ENCODE measurements at regions not wholly inside any gene's neighbourhood (a gene's known extent, or its start where the extent isn't known, plus 50 kb on each side); places are given as distances from the start of the nearest gene placed in this dataset.

DNA sequence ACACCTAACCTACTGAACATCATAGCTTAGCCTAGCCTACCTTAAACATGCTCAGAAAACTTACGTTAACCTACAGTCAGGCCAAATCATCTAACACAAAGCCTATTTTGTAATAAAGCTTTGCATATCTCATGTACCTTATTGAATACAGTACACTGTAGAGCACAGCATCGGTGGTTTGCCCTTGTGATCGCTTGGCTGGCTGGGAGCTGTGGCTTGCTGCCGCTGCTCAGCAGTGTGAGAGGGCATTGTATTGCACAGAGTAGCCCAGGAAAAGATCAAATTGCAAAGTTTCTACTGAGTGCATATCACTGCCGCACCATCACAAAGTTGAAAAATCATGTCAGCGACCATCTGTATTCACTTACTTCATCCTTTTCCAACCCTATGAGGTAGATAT lies 62.3 kb upstream of the NCK2 start:
- no CpG with 5 or more reads among the region's 6 CpGs for WGBS, 2 experiments (ENCODE audit: extremely low coverage in 2 of 2, insufficient read length in 1 of 2)
- Histone ChIP-seq H2BK120ac (ENCODE audit: low read depth, low read length) (no peak overlapping the region), H3K4me2 (ENCODE audit: low read depth, low read length) (no peak overlapping the region), H3K56ac (ENCODE audit: extremely low read depth, insufficient read depth, low read length) (no peak overlapping the region), H3K14ac (replicated peaks; ENCODE audit: low read depth, low read length) (no peak overlapping the region), H4K20me1 (ENCODE audit: insufficient read depth, low read length) (no peaks in the 10 kb centered on the region), H3K9me1 (ENCODE audit: insufficient read depth, low read length) (no peaks in the 10 kb centered on the region), H4K8ac (ENCODE audit: low read depth in 2 of 2, low read length in 2 of 2) (no peak overlapping the region), H3K4me3 (ENCODE audit: insufficient read depth, low read depth, low read length) (no peak overlapping the region), H4K91ac (ENCODE audit: insufficient read depth, low read depth, low read length) (no peak overlapping the region), H3K27me3 (ENCODE audit: control insufficient read depth, insufficient read depth, low read length) (peaks cover 20% of the 10 kb centered on the region), H2AK5ac (ENCODE audit: low read depth, low read length) (no peak overlapping the region), H2BK5ac (ENCODE audit: low read depth, low read length, poor library complexity, severe bottlenecking) (no peak overlapping the region), H2AFZ (replicated peaks; ENCODE audit: low read length, poor library complexity) (no peak overlapping the region), H3K79me1 (ENCODE audit: low read depth in 1 of 2, low read length in 2 of 2) (no peaks in the 10 kb centered on the region), H3K4ac (ENCODE audit: low read depth, low read length) (no peak overlapping the region), H2AK9ac (replicated peaks; ENCODE audit: low read depth, low read length, poor library complexity) (no peak overlapping the region), H3K4me1 (ENCODE audit: control insufficient read depth, insufficient read depth, low read length) (no peaks in the 10 kb centered on the region), H3K9me3 (ENCODE audit: control insufficient read depth, insufficient read depth, low read length) (no peaks in the 10 kb centered on the region), H3K9ac (ENCODE audit: low read depth, low read length) (no peak overlapping the region), H3K27ac (ENCODE audit: insufficient read depth, low read length) (no peak overlapping the region), H3K18ac (ENCODE audit: low read depth, low read length) (no peak overlapping the region), H3K23ac (ENCODE audit: low read depth, low read length) (no peak overlapping the region), H4K5ac (ENCODE audit: low read depth, low read length) (no peak overlapping the region), H3K36me3 (ENCODE audit: control insufficient read depth, insufficient read depth, low read length) (no peaks in the 10 kb centered on the region), H2BK20ac (ENCODE audit: low read depth, low read length) (no peak overlapping the region), H2BK15ac (ENCODE audit: low read depth, low read length) (no peak overlapping the region)
- no peak for ATAC-seq (ENCODE audit: low read depth)
- BruUV-seq (replicated peaks): no TSS peak
- dilution Hi-C loops (cut with HindIII; ENCODE audit: low sequenced_read_pairs, unreplicated experiment): no loop called here
- ChIA-PET POLR2A (ENCODE audit: unreplicated experiment) (no interaction called here), CTCF (no interaction called here)
- no peak for DNase-seq
- in situ Hi-C loops (cut with MboI; ENCODE audit: low sequenced_read_pairs): no loop called here
- intact Hi-C loops (cut with micrococcal nuclease): no loop called here
- TF ChIP-seq CHD1 (IDR thresholded peaks at IDR 0.05; ENCODE audit: low read depth, low read length): no peak
- TF ChIP-seq, protein P1, sequence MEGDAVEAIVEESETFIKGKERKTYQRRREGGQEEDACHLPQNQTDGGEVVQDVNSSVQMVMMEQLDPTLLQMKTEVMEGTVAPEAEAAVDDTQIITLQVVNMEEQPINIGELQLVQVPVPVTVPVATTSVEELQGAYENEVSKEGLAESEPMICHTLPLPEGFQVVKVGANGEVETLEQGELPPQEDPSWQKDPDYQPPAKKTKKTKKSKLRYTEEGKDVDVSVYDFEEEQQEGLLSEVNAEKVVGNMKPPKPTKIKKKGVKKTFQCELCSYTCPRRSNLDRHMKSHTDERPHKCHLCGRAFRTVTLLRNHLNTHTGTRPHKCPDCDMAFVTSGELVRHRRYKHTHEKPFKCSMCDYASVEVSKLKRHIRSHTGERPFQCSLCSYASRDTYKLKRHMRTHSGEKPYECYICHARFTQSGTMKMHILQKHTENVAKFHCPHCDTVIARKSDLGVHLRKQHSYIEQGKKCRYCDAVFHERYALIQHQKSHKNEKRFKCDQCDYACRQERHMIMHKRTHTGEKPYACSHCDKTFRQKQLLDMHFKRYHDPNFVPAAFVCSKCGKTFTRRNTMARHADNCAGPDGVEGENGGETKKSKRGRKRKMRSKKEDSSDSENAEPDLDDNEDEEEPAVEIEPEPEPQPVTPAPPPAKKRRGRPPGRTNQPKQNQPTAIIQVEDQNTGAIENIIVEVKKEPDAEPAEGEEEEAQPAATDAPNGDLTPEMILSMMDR (conservative IDR thresholded peaks at IDR 0.05; ENCODE audit: low read depth, low read length): no peak
- no peak for TF ChIP-seq MAFK (IDR thresholded peaks at IDR 0.05; ENCODE audit: low read depth, low read length)
- no peak for TF ChIP-seq FOS (IDR thresholded peaks at IDR 0.05; ENCODE audit: low read depth, low read length)
- TF ChIP-seq SMC3 (IDR thresholded peaks at IDR 0.05; ENCODE audit: low read depth, low read length): no peak
- TF ChIP-seq, protein P2, sequence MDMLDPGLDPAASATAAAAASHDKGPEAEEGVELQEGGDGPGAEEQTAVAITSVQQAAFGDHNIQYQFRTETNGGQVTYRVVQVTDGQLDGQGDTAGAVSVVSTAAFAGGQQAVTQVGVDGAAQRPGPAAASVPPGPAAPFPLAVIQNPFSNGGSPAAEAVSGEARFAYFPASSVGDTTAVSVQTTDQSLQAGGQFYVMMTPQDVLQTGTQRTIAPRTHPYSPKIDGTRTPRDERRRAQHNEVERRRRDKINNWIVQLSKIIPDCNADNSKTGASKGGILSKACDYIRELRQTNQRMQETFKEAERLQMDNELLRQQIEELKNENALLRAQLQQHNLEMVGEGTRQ (IDR thresholded peaks at IDR 0.05; ENCODE audit: low read depth, low read length): no peak
- TF ChIP-seq RAD21 (IDR thresholded peaks at IDR 0.05; ENCODE audit: low read length): no peak
- TF ChIP-seq NFE2L2 (IDR thresholded peaks at IDR 0.05; ENCODE audit: low read depth, low read length): no peak
- TF ChIP-seq RFX5 (IDR thresholded peaks at IDR 0.05; ENCODE audit: low read depth, low read length): no peak
- no peak for TF ChIP-seq ELK1 (IDR thresholded peaks at IDR 0.05; ENCODE audit: borderline replicate concordance, low read depth, low read length)
- TF ChIP-seq POLR2A (IDR thresholded peaks at IDR 0.05; ENCODE audit: low read depth, low read length): no peak
- TF ChIP-seq RCOR1 (IDR thresholded peaks at IDR 0.05; ENCODE audit: insufficient replicate concordance, low read length): no peak
- no peak for TF ChIP-seq CEBPB (IDR thresholded peaks at IDR 0.05; ENCODE audit: low read depth, low read length)
- TF ChIP-seq MXI1 (IDR thresholded peaks at IDR 0.05; ENCODE audit: borderline replicate concordance, low read depth, low read length): no peak
- TF ChIP-seq MAZ (IDR thresholded peaks at IDR 0.05; ENCODE audit: borderline replicate concordance, low read depth, low read length): no peak
- no peak for TF ChIP-seq BHLHE40 (IDR thresholded peaks at IDR 0.05; ENCODE audit: low read depth, low read length)
